GM12801 (cell line): ENCODE measurements at regions not wholly inside any gene's neighbourhood (a gene's known extent, or its start where the extent isn't known, plus 50 kb on each side); places are given as distances from the start of the nearest gene placed in this dataset.

Source experiments
- CTCF ChIP-seq: IDR thresholded peaks from one replicate; pipeline ENCODE4 v1.5.1; 2011; ENCODE audit warnings: control low read depth; ENCODE audit not compliant: insufficient read length; ENCODE audit errors: extremely low read depth

DNA sequence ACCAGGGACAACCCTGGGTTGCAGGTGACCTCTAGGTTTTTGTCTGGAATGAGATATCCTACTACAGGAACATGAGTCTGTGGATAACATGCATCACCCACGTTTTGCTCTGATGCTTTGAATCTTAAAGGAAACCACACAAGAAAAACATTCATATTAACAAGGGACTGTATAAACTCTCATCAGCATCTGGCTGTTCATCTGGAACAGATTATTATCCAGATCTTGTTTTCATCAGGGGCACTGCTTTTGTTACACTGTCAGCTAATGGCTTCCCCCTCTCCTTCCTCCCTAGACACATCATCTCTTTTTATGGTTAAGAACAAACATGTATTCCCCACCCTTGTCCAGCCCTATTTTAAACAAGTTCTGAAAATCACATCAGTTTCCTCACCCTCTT, 1095.7 kb downstream of the AACS start:
- no peak for TF ChIP-seq CTCF

DNA sequence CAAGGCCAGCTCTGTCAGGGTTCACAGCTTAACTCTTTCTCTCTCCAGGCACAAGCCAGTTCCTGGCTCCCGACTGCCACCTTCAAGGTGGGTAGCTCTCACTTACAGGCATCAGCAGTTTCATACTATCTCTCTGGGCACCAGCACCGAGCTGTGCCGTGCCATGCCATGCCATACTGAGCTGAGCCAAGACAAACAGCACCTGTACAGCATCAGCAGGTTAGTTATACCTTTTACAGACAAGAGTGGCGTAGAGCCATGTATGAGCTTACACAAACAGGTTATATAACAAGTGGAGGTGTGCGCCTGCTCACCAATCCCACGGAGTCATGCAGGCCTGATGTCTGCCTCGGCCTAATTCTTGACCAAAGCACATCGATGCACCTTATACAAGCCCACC, 1098.7 kb downstream of the AACS start:
- no peak for TF ChIP-seq CTCF

DNA sequence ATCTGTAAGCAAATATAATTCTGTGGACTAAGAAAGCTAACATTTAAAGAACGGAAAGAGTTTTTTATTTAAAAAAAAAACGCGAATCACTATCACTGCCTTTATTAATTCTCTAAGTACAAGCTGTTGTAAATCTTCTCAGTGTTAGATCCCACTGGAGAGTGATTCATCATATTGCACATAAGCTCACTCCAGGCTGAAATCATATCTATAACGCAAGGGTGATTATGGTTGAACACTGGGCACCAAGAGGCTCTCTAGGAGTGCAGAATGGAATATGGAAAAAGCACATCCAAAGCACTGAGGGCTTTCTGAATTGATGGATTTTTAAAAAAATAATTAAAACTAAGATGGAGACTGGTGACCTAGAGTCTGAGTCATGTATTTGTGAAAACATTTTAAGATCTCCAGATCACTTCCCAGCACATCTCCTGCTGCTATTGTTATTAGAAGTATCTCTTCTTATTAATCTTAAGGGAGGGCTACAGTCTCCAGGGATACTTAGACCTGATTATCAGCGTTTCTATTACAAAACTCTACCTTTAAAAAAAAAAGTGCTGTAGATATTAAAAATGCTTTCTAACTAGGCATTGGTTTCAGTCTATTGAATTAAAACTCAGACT, 1106.8 kb downstream of the AACS start:
- TF ChIP-seq CTCF: no peak

DNA sequence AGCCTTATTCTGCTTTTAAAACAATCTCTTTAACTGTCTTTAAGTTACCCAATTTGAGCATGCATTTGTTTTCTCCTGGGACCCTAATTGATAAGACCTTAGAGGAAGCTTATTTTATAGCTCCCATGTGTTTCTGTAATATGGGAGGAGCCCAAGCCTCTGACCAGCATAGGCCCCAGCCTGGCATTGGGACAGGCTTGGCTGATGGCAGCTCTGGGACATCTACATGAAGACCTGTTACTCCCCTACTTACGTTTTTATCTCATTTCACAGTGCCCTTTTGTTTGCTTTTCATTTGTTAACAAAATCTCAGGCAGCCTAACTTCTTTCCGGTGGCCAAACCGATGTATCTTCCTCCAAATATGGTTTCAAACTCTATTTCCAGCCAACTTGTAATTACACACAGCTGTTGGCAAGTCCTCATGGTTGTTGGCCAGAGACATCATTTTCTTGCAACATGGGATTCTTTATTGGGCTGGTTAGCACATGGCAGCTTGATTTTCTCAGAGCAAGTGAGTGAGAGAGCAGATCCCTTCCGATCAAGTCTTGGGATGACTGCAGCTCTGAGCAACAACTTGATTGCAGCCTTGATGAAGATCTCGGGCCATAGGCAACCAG, 1117.5 kb downstream of the AACS start:
- TF ChIP-seq CTCF: no peak

DNA sequence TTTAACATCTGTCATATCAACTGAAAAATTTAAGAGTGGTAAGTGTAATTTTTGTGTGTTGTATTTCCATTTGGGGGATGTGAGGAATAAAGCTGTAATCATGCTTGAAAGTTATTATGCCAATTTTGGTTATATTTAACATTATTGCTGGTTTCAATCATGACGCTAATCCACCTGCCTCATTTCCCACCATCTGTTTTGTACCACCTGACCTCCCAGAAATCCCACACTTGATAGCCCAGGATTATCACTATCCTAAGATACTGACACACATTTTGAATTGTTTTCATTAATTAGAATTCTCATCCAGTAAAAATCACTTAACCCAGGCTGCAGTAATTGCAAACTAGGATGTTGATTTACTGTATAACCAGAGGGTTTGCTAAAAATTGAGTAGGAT, 1119.8 kb downstream of the AACS start:
- TF ChIP-seq CTCF: no peak

DNA sequence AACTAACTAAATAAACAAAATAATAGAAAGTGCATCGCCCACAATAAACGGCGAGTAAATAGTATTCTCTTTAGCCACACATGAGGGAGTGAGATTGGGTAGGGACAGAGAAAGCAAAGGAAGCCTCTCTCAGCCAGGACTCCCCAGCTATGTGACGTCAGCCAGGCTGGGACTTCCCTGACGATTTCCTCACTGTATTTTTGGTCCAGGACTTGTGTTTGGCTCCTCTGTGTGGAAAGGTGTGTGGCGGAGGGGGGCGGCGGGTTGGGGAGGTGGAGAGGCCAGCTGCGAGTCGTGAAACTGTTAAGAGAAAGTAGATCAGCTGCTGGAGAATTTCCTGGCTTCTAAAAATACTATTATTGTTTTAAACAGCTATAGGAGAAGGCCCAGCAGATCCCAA, 1124.6 kb downstream of the AACS start:
- TF ChIP-seq CTCF: no peak

DNA sequence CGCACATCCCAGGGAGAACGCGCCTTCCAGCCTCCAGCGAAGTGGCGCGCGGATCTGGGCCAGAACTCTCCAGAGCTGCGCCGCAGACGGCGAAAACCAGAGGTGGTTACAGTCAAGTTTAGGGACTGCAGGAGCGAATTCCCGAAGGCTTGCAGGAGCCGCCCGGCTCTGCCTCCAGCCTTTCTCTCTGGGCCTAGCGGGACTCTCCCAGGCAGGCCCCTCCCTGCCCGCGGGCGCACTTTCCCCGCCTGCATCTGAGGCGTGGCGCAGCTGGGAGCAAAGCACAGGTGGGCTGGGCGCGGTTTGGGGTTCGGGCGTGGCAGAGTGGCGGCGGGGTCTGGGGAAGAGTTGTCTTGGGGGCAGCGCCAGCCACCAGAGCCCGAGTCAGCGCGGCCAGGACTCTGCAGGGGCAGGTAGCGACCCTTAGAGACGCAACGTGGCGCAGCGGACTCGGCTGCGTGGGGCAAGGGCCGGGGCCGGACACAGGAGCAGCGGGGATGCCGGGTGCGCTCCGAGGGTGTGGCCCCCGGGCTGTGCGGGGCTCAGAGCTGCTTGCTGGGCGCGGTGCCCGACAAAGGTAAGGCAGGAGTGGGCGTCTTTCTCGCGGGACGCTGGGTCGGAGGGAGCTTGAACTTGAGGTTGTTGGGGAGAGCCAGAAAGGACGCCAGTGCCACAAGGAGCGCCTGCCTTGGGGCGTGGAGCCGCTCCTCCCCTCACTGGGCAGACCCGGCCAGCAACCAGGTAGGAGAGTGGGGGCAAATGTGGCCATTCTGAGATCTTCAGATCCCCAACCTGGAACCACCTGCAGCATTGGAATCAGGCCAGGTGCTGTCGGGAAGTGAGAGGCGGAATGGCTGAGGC, 1126.0 kb downstream of the AACS start:
- TF ChIP-seq CTCF: no peak
